NCI-H345 treated with DMSO at 0.1 percent for 48 hours (cell line): ENCODE measurements at regions not wholly inside any gene's neighbourhood (a gene's known extent, or its start where the extent isn't known, plus 50 kb on each side); places are given as distances from the start of the nearest gene placed in this dataset.

ENCODE experiments used
- DNase-seq: peaks from one replicate; lab custom pipeline; 2025; ENCODE audit not compliant: unreplicated experiment; lab: John Stamatoyannopoulos, UW

- no peak for DNase-seq
Observed at GRCh38 chr6:66751630-66752029, 1044.6 kb upstream of the EYS start.

- DNase-seq: no peak
Observed at GRCh38 chr6:66740346-66740745, 1033.3 kb upstream of the EYS start.

GRCh38 chr6:66735106-66735890, 1028.3 kb upstream of the EYS start:
- DNase-seq: no peak

GRCh38 chr6:66731310-66731709, 1024.3 kb upstream of the EYS start:
- DNase-seq: no peak

- no peak for DNase-seq
Observed at GRCh38 chr6:66725670-66726069, 1018.6 kb upstream of the EYS start.

- DNase-seq: no peak
Observed at GRCh38 chr6:66717801-66718200, 1010.8 kb upstream of the EYS start.

GRCh38 chr6:66699385-66699784, 992.4 kb upstream of the EYS start:
- DNase-seq: no peak

- no peak for DNase-seq
Observed at GRCh38 chr6:66689608-66690007, 982.6 kb upstream of the EYS start.

- no peak for DNase-seq
Observed at GRCh38 chr6:66687611-66688140, 980.6 kb upstream of the EYS start.

- no peak for DNase-seq
Observed at GRCh38 chr6:66675906-66676305, 968.9 kb upstream of the EYS start.

- no peak for DNase-seq
Observed at GRCh38 chr6:66664112-66664511, 957.1 kb upstream of the EYS start.

- DNase-seq: no peak
Observed at GRCh38 chr6:66662721-66663507, 955.9 kb upstream of the EYS start.

GRCh38 chr6:66662196-66662595, 955.2 kb upstream of the EYS start:
- DNase-seq: no peak

GRCh38 chr6:66655420-66655819, 948.4 kb upstream of the EYS start:
- no peak for DNase-seq

- no peak for DNase-seq
Observed at GRCh38 chr6:66638518-66638917, 931.5 kb upstream of the EYS start.

GRCh38 chr6:66638099-66638498, 931.1 kb upstream of the EYS start:
- no peak for DNase-seq

- no peak for DNase-seq
Observed at GRCh38 chr6:66628917-66629316, 921.9 kb upstream of the EYS start.

- no peak for DNase-seq
Observed at GRCh38 chr6:66623050-66623449, 916.0 kb upstream of the EYS start.

- DNase-seq: no peak
Observed at GRCh38 chr6:66605971-66606370, 898.9 kb upstream of the EYS start.

- no peak for DNase-seq
Observed at GRCh38 chr6:66605011-66605410, 898.0 kb upstream of the EYS start.

- DNase-seq: no peak
Observed at GRCh38 chr6:66599541-66599940, 892.5 kb upstream of the EYS start.

- no peak for DNase-seq
Observed at GRCh38 chr6:66578362-66578761, 871.3 kb upstream of the EYS start.
